Stimulated activated CD8-positive, alpha-beta memory T cell treated with anti-CD3 and anti-CD28 coated beads, Interleukin-4, amount 100 ng/mL, for 1 hour (primary cell): ENCODE measurements at regions not wholly inside any gene's neighbourhood (a gene's known extent, or its start where the extent isn't known, plus 50 kb on each side); places are given as distances from the start of the nearest gene placed in this dataset.

Experiments
- DNase-seq, 2 donors: peaks; one replicate each; pipeline ENCODE4 v3.0.0-alpha.2; 2020; ENCODE audit warnings: low read depth in 2 of 2, low spot score in 1 of 2

- DNase-seq: no peak
Observed at GRCh38 chr16:6682142-6682811, 650.4 kb upstream of the RBFOX1 start.

DNA sequence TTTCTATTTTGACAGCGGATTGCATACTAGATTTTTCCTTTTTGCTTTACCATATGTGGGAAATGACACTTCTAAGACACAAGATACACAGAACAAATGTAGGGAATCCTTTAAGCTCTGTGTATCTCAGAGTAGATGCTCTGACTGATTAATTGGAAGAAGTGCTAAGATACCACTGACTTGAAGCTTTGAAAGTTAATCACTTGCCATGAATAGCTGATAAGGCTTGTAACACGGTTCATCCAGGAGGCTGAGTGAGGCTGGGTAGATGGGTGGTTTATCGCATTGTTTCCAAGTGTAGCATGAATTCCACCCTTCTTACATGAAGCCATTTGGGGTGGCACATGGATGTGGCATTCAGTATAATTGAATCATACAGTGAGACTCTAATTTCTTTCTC is 654.1 kb upstream of the RBFOX1 start:
- no peak for DNase-seq

GRCh38 chr16:6674071-6674470 is 658.6 kb upstream of the RBFOX1 start:
- no peak for DNase-seq

GRCh38 chr16:6672507-6672906 is 660.1 kb upstream of the RBFOX1 start:
- no peak for DNase-seq

DNA sequence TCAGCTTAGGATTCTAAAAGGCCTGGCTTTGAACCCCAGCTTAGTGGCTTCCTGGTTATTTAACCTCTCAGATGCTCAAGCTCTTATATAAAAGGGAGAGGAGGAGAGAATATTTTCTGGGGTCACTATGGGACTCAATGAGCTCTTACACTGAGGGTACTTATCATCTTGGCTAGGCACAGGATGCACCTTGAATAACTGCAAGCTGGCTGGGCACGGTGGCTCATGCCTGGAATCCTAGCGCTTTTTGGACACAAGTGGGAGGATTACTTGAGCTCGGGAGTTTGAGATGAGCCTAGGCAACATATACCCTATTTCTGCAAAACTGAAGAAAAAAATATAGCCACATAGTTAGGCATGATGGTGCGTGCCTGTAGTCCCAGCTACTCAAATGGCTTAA is 665.3 kb upstream of the RBFOX1 start:
- DNase-seq: no peak

- no peak for DNase-seq
Observed at GRCh38 chr16:6665126-6665525, 667.5 kb upstream of the RBFOX1 start.

GRCh38 chr16:6663668-6664067 is 669.0 kb upstream of the RBFOX1 start:
- no peak for DNase-seq

- no peak for DNase-seq
Observed at GRCh38 chr16:6656760-6657159, 675.9 kb upstream of the RBFOX1 start.

DNA sequence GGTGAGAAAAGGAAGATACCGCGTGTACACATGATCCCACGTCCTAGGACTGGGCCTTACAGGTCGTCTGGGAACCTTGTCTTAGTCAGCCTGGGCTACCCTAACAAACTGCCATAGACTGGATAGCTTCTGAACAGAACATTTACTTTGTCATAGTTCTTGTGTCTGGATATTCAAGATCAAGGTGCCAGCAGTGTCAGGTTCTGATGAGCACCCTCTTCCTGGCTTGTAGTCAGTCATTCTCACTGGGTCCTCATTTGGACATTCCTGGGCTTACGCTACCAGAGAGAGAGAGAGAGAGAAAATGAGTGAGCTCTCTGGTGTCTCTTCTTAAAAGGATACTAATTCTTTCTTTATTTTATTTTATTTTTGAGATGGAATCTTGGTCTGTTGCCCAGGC is 685.8 kb upstream of the RBFOX1 start:
- no peak for DNase-seq

DNA sequence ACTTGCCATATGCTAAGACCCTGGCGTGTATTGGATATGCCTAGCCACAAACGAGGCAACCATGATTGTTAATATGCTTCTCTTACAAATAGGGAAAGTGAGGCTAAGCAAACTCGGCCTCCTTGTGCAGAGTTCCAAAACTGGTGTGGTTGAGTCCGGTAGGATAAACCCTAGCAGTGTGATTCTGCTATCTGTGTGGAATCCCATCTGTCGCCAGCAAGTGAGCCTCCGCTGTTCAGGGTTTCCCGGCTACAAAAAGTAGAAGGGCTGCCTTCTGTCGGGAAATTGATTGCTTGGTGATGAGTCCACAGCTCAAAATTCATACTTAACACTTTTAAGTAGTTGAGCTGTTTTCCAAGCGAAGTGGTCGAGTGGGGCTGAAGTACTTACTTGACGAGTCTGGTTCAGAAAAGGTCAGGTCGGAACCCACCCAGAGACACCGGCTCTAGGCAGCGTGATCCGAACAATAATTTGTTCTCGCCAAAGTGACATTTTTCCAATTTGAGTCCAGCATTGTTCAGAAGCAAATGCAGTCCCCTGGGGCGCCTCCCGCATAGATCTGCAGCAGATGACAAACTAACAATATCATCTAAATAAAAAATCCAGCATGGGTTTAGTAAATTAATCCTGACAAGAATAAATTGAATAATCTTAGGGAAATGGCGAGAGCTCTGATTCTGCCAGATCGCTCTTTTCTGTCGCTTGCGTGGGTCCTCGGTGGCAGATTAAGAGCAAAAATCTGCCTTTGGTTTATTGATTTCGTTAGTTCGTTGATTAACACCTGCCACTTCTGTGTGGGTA is 686.7 kb upstream of the RBFOX1 start:
- DNase-seq: no peak

- DNase-seq: no peak
Observed at GRCh38 chr16:6644916-6645315, 687.7 kb upstream of the RBFOX1 start.

DNA sequence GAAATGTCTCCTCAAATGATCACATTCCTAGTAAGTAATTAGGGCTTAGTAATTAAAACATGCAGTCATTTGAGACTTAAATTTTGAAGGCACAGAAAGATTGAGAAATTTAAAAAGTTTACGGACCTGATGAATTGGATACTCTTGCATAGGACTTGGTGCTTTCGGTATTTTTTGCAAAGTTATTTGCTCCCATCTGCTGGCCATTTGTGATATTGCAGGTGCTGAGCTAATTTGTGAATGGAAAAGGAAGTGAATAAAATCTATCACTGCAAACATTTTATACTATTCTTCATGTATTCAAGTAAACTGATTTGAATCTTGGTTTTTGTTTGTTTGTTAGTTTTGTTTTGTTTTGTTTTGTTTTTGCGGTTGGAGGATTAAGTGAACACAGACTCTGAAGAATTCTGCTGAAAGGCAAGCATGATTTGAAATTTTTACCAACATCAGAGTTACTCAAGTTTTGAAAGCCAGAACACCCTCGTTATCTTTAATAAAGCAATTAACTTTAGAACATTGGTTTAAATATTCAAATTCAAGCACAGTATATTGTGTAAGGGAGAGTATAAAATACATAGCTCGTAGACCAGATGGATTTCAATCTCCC is 689.5 kb upstream of the RBFOX1 start:
- no peak for DNase-seq

DNA sequence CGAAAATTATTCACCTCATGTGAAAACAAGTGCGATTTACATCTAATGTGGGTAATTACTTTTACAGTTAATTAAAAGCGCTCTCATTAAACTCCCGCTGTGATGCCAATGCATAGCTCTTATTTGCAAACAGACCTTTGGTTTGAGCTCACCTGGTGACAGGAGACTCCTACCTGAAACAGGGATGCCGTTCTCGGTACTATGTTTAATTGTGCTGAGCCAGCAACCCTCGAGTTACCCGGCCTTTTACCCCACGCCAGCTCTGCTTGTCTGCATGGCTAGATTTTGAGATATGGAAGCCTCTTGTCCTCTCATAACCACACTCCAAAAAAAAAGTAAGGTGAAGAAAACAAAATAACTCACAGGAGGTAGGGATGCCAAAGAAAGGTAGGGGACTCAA is 690.4 kb upstream of the RBFOX1 start:
- DNase-seq: no peak

- DNase-seq: no peak
Observed at GRCh38 chr16:6641091-6641490, 691.6 kb upstream of the RBFOX1 start.

GRCh38 chr16:6636457-6636856 is 696.2 kb upstream of the RBFOX1 start:
- DNase-seq: no peak

DNA sequence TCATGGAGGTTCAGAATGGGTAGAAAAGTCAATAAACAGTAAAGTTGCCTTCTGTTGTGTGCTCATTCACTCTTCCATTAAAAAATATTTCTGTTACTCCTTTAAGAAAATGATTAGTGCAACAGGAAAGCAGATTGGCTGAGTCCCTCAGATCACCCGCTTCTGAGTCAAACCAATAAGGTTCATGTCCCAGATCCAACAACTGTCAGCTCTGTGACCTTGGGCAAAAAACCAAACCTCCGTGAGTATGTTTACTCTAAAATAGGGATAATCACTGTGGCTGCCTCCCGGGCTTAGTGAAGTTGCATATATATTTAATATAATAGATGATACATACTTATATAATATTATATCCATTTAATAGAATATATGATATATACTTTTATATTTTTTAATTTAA is 698.5 kb upstream of the RBFOX1 start:
- DNase-seq: no peak

DNA sequence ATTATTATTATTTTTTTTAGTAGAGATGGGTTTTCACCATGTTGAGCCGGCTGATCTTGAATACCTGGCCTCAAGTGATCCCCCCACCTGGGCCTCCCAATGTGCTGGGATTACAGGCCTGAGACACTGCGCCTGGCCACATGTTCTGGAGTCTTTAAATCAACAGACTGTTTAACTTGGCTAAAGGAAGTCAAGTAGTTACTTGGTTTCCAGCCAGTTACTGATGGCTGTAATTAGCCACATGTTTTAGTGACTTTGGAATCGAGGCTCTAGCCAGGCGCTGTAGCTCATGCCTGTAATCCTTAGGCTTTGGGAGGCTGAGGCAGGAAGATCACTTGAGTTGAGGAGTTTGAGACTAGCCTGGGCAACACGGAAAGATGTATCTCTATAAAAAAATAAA is 699.2 kb upstream of the RBFOX1 start:
- DNase-seq: no peak

DNA sequence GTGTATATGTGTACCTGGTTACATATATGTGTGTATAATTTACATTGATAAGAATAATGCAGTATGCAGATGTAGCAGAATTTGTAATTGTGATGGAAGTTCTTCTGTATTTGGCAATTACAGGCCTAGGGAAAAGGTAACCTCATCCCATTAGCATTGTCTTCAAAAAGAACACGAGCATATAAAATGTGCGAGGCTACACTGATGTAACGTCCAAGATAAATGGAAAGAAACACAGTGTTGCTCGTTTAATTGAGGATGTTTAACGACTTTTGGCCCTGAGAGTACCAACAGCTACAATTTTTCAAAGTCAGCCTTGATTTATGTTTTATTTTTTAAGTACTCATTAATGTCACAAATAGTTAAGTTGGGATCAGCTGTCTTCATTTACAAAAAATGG is 703.5 kb upstream of the RBFOX1 start:
- no peak for DNase-seq

- no peak for DNase-seq
Observed at GRCh38 chr16:6625606-6626005, 707.0 kb upstream of the RBFOX1 start.

DNA sequence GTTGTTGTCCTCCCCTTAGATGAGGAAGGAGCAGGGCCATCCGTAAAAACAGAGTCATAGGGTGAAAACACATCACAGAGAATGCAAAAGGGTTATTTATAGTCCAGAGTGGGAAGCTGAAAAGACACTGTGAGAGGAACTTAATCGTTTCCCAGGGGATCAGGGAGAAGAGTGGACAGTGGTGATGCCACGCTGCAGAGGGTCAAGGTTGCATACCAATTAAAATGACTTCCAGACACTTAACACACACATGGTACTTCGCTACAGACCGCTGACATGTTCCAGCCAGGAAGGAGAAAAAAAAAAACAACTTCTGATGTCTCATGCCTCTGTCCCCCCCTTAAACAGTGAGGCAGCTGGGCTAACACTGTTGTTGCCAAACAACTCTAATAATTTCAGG is 713.8 kb upstream of the RBFOX1 start:
- no peak for DNase-seq

- DNase-seq: no peak
Observed at GRCh38 chr16:6616746-6617145, 715.9 kb upstream of the RBFOX1 start.

GRCh38 chr16:6615636-6616035 is 717.0 kb upstream of the RBFOX1 start:
- DNase-seq: no peak
